T47D (cell line): ENCODE measurements at regions not wholly inside any gene's neighbourhood (a gene's known extent, or its start where the extent isn't known, plus 50 kb on each side); places are given as distances from the start of the nearest gene placed in this dataset.

Experiments
- DNase-seq, 2 experiments: peaks; one replicate each; pipeline versions ENCODE4 v3.0.0 to v3.0.0-alpha.2; 2011 to 2012; ENCODE audit warnings: low read depth in 1 of 2, low spot score in 1 of 2
- JUND ChIP-seq: IDR thresholded peaks from 2 replicates; pipeline ENCODE4 v1.6.1; 2012; ENCODE audit warnings: low read depth
- in situ Hi-C: cut with HindIII; loops from 2 replicates; pipeline ENCODE4 v1.10.0; 2016; ENCODE audit warnings: low sequenced_read_pairs, low pct_unique_long_range_greater_than_20kb

DNA sequence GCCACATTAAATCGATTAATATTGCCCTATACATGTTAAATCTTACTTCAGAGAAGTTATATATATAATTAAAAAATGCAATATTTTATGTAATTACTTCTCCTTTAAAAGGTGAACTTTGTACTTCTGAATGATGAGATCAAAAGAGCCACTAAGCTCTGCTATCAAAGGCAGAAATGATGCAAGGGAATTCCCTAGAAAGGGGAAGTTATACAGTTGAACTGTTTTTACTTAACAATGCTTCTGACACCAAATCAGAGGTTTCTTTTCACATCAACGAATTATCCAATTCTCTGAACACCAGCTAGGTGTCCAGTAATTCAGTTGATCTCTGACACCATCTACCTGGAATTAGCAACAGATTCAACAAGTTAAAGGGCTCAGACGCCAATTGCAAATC lies 319.9 kb upstream of the TSHZ2 start:
- in situ Hi-C loops, result no loop called here
- DNase-seq, result no peak
- no peak for TF ChIP-seq JUND

DNA sequence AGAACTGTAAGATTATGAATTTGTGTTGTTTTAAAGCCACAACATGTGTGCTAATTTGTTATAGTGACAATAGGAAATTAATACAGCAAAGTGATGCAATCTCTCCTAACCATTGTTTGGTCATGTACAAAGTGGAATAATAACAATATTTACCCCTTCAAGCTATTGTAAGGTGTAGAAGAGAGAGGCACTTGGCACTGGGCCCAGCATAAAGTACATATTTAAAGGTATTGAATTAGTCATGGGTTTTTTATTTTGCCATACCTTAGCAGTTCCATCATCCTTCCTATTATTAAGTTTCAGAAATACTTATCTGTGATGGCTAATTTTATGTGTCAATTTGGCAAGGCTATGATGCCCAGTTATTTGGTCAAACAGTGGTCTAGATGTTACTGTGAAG lies 322.4 kb upstream of the TSHZ2 start:
- no peak for DNase-seq
- no peak for TF ChIP-seq JUND
- in situ Hi-C loops, result no loop called here

DNA sequence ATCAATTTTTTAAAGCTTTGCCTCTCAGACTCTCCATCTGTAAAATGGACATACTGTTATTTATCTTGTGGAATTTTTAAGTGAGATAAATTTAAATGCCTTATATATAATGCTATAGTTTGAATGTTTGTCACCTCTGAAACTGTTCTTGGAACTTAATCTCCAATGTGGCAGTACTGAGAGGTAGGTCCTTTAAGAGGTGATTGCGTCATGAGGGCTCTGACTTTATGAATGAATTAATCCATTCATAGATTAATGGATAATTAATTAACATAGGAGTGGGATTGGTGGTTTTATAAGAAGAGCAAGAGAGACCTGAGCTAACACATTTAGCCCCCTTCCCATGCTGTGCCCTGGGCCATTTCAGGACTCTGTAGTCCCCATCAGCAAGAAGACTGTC lies 326.3 kb upstream of the TSHZ2 start:
- DNase-seq, result no peak
- in situ Hi-C loops, result no loop called here
- TF ChIP-seq JUND, result no peak

DNA sequence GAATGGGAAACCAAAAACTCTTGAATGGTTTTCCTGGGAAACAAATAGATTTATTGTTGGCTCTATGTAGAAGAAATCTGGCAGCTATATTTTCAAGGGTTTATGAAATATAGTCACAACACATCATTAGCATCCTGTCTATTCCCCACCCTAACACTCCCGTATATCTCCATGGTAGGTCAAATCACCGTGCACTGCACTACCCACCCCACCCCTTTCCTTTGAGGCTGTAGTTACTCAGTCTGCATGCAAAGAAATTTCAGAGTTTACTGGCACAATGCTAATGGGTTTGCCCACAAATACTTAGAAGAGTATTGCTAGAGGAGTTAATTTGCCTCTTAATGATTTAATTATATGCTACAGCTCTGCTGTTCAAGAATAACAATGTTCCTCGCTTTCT lies 329.1 kb upstream of the TSHZ2 start:
- TF ChIP-seq JUND, result no peak
- in situ Hi-C loops, result no loop called here
- DNase-seq, result no peak

DNA sequence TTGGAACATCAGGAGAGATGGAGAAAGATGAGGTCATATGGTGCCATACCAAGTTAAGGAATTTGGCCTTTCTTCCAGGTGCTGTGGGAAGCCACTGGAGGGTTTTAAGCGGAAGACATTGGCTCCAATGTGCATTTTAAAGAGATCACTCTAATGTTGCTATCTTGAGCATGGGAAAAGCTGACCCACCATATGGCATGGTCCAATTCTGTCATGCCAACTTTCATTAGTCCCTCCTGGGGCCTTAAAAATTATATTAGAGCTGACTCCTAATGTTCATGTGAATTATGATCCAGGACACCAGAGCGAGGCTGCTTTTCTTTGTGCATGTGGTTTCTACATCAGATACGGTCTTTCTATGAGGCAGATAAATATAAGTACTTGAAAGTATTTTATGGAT lies 335.0 kb upstream of the TSHZ2 start:
- DNase-seq, result no peak
- in situ Hi-C loops, result no loop called here

DNA sequence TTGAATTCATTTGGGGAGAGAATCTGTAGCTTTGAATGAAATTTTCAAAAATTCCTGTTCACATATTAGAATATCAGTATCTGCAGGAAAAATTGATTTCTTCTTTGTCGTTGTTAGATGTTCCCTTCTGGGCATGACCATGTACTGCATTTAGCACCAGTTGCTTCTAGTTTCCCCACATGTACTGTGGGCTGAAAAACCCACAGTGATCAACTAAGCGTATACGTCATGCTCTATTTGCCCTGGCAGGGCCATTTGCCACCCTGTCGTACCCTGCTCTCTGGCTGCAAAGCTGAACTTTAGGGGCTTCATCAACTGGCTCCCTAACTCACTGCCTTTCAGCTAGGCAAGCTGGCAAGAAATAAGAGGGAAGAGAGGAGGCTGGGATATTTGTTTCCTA lies 340.7 kb upstream of the TSHZ2 start:
- no peak for DNase-seq
- in situ Hi-C loops, result no loop called here
- TF ChIP-seq JUND, result no peak

More for the DNA sequence above, 335.0 kb upstream of the TSHZ2 start:
- no peak for TF ChIP-seq JUND

DNA sequence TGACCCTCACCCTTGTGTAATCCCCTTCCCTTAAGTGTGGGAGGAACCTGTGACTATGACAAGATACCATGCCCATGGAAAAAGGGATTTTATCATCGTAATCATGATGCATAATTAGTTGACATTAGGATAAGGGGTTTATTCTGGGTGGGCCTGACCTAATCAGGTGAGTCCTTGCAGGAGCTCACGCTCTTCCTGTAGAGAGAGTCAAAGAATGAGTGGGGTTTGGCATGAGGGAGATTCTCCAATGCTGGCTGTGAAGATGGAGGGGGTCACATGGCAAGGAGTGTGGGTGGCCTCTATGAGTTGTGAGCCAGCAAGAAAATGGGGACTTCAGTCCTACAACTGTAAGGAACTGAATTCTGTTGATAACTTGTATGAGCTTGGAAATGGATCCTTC lies 342.0 kb upstream of the TSHZ2 start:
- DNase-seq, result no peak
- in situ Hi-C loops, result no loop called here
- no peak for TF ChIP-seq JUND

DNA sequence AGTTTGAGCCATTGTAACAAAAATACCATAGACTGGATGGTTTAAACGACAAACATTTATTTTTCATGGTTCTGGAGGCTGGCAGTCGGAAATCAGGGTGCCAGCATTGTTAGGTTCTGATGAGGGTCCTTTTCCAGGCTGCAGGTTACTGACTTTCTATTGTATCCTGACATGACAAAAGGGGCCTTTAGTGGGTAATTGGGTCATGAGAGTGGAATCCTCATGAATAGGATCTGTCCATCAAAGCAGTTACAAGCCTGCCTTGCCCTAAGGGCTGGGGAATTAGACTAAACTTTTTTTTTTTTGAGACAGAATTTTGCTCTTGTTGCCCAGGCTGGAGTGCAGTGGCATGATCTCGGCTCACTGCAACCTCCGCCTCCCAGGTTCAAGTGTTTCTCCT lies 347.9 kb upstream of the TSHZ2 start:
- in situ Hi-C loops, result no loop called here
- TF ChIP-seq JUND, result no peak
- DNase-seq, result no peak

DNA sequence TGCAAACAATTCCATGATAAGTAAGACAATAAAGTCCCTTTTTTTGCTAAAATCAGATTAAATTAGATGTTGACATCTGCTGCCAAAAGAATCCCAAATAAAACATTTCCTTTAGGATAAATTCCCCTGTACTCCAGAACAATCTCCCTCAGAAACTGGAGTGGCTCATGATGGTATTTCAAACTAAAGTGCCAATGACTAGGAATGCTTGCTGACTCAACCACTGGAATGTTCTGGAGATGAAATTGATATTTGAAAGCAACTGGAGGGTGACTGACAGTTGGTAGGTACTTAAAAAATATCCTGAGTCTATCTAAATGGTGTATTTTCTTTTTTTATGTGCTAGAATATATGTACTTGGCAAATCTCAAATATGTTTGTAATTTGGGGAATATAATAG lies 350.1 kb upstream of the TSHZ2 start:
- TF ChIP-seq JUND, result no peak
- in situ Hi-C loops, result no loop called here
- DNase-seq, result no peak

DNA sequence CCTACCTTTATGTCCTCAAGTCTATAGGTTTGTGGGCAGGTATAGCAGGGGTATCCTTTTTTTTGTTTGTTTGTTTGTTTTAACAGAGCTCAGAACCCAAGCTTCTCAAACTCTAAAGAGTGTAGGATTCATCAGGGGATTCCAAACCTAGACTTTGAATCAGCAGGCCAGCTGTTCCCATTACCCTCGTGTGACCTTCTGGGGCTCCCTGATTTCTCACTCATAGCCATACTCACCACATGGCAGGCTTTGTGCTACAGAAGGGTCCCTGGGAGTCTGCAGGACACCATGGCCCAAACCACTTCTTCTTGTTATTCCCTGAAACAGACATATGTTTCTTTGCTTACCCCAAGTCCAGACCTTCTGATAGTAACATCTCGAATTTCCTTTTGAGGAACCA lies 350.8 kb upstream of the TSHZ2 start:
- in situ Hi-C loops, result no loop called here
- TF ChIP-seq JUND, result no peak
- DNase-seq, result no peak

DNA sequence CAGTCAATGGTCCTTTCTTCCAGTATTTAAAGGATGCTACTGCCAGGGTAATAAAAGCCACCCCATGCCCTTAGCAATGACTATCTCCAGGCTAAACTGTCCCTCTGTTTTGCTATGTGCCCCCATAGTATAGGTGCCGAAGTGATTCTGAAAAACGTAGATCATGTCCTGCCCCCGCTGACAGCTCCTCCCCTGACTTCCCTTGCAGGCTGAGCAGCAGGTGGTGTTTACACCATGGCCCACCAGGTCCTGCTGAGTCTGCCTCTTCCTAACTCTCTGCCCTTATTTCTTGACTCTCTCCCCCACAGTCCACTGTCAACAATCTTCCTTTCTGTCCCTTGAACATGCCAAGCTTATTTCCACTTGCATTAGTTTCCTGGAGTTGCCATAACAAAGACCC lies 352.5 kb upstream of the TSHZ2 start:
- no peak for DNase-seq
- no peak for TF ChIP-seq JUND
- in situ Hi-C loops, result no loop called here

DNA sequence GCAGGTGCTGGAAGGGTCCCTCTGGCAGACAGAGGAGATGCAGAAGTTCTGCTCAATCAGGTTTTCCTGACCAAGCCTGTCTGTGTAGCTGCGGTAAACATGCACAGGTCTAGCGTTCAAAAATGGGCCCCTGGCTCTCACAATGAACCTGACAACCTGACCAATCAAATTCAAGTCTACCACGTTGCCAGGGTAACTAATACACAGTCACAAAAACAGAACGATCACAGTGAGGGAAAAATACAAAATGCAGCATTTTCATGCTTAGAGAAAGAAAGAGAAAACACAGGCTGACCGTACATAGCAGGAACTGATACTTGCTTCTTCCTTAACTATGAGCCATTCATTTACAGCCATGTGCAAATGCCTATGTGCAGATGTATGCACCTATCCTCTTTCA lies 353.1 kb upstream of the TSHZ2 start:
- DNase-seq, result no peak
- in situ Hi-C loops, result no loop called here
- no peak for TF ChIP-seq JUND

DNA sequence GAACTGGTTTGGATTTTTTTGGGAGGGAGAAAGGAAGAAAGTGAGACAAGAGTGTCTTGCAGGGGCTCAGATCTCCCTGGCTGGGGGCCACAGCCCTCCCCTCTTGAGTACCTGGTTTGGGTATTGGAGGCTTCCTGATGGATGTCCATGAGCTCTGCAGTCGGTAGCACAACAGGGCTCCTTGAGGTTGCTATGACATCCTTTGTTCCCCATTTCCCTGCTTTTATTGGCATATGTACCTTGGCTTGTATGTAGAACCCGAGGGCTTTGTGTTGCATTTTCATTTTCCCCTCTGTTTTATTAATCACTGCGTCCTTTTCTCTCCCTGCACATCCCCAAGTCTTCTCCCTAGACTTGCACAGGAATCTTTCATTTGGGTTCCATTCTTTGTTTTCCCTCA lies 355.5 kb upstream of the TSHZ2 start:
- in situ Hi-C loops, result no loop called here
- no peak for DNase-seq
- no peak for TF ChIP-seq JUND

DNA sequence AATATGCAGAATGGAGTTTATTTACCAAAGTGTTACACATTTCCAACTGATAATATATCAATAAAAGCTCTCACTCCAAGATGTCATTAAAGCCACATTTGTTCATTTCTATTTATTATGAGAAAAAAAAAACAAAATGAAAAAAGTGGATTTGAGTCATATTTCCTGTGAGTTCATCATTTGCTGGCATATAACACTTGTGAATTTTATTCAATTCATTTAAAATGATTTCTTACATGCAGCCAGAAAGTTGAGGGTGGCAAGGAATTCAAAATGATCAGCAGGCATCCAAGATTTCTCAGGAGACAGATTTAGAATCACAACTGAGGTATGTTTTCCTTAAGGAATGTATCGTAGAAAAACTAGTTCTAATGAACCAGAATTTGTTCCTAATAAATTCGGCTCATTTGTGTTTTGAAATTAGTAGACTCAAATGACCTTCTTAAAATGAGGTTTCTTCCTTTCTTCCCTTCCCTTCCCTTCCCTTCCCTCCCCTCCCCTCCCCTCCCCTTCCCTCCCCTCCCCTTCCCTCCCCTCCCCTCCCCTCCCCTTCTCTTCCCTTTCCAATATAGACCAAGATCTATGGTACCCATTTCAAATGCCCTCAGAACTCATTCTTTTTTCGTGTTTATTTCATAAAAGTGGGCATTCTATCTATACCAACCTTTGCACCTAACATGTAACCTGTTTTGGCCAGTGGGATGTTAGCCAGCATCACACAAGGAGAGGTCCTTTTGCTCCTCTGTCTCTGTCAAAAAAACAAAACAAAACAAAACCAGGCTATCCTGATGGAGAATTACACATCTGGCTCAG lies 357.9 kb upstream of the TSHZ2 start:
- no peak for TF ChIP-seq JUND
- no peak for DNase-seq
- in situ Hi-C loops, result no loop called here
